HUES6 (cell line): ENCODE measurements at regions not wholly inside any gene's neighbourhood (a gene's known extent, or its start where the extent isn't known, plus 50 kb on each side); places are given as distances from the start of the nearest gene placed in this dataset.

Experiments used
- H3K27ac ChIP-seq: 2 replicates; pipeline ENCODE4 v1.7.0; 2013; ENCODE audit warnings: low read depth, mild to moderate bottlenecking, low read length, inconsistent platforms
- H3K27me3 ChIP-seq: 2 replicates; pipeline ENCODE4 v1.6.1; 2013; ENCODE audit warnings: low read length; ENCODE audit not compliant: control insufficient read depth, insufficient read depth
- H3K36me3 ChIP-seq: 2 replicates; pipeline ENCODE4 v1.6.1; 2013; ENCODE audit warnings: low read length; ENCODE audit not compliant: control insufficient read depth, insufficient read depth
- H3K4me1 ChIP-seq: 2 replicates; pipeline ENCODE4 v1.6.1; 2013; ENCODE audit warnings: low read length; ENCODE audit not compliant: control insufficient read depth, insufficient read depth
- H3K4me3 ChIP-seq: 2 replicates; pipeline ENCODE4 v1.5.1; 2013; ENCODE audit warnings: low read depth, low read length
- H3K9ac ChIP-seq: one replicate; pipeline ENCODE4 v1.6.1; 2013; ENCODE audit warnings: mild to moderate bottlenecking, low read length
- H3K9me3 ChIP-seq: 2 replicates; pipeline ENCODE4 v1.6.1; 2013; ENCODE audit warnings: low read depth, low read length; ENCODE audit not compliant: control insufficient read depth, insufficient read depth

GRCh38 chr2:7738596-7738995, 821.4 kb downstream of the RNF144A start:
- no peak overlapping the region for H3K27ac ChIP-seq
- no peak overlapping the region for H3K4me3 ChIP-seq

DNA sequence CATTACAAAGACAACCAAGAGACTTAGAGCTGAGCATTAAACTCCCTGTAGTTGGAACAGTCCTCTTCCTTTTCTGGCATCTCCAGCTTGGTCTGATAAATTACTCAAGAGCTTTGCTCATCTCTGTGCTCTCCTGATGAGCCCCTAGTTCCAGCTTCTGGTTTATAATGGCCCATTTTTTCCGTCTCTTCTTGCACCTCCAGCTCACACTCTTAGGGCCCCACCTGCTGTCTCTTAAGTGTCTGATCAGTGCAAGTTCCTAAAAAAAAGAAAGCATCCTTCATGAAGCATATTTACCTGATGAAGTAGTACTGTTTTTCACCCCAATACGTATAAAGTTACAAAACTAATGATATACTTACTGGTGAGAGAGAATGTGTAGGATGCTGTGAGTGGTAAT, 822.9 kb downstream of the RNF144A start:
- no peaks in the 10 kb centered on the region for H3K4me1 ChIP-seq
- H3K4me3 ChIP-seq: no peak overlapping the region
- no peak overlapping the region for H3K9ac ChIP-seq
- peaks cover 10% of the 10 kb centered on the region; the same call in 1 of the 2 replicates for H3K9me3 ChIP-seq
- no peak overlapping the region for H3K27ac ChIP-seq
- H3K27me3 ChIP-seq: no peaks in the 10 kb centered on the region
- H3K36me3 ChIP-seq: no peaks in the 10 kb centered on the region

More at GRCh38 chr2:7738596-7738995, 821.4 kb downstream of the RNF144A start:
- Histone ChIP-seq H3K9me3 (peaks cover 10% of the 10 kb centered on the region; the same call in 1 of the 2 replicates), H3K36me3 (no peaks in the 10 kb centered on the region), H3K9ac (no peak overlapping the region), H3K4me1 (no peaks in the 10 kb centered on the region), H3K27me3 (no peaks in the 10 kb centered on the region)

GRCh38 chr2:7742301-7742700, 825.1 kb downstream of the RNF144A start:
- Histone ChIP-seq H3K36me3 (no peaks in the 10 kb centered on the region), H3K27ac (no peak overlapping the region), H3K9ac (no peak overlapping the region), H3K27me3 (no peaks in the 10 kb centered on the region), H3K4me1 (no peaks in the 10 kb centered on the region), H3K9me3 (peaks cover 10% of the 10 kb centered on the region; the same call in 1 of the 2 replicates), H3K4me3 (no peak overlapping the region)

DNA sequence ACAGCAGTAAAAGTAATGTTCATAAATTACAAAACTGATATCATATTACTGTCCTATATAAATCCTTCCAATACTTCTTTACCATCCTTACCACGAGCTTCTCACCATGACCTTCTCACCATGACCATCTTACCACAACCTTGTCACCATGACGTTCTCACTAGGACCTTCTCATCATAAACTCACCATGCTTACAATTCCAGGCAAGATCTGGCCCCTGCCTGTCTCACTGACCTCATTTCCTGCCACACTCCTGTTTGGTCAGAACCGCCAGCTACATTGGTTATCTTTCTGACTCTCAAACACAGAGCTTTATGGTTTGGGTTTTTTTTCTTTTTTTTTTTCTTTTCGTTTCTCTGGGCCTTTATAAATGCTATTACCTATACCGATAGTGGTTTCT, 827.6 kb downstream of the RNF144A start:
- H3K36me3 ChIP-seq: no peaks in the 10 kb centered on the region
- peaks cover 3% of the 10 kb centered on the region; the same call in 1 of the 2 replicates for H3K4me1 ChIP-seq
- H3K4me3 ChIP-seq: no peak overlapping the region
- H3K9me3 ChIP-seq: peaks cover 10% of the 10 kb centered on the region; the same call in 1 of the 2 replicates
- H3K27me3 ChIP-seq: no peaks in the 10 kb centered on the region
- H3K9ac ChIP-seq: no peak overlapping the region
- no peak overlapping the region for H3K27ac ChIP-seq

GRCh38 chr2:7745369-7745768, 828.2 kb downstream of the RNF144A start:
- peaks cover 10% of the 10 kb centered on the region; the same call in 1 of the 2 replicates for H3K9me3 ChIP-seq

GRCh38 chr2:7748717-7749415, 831.7 kb downstream of the RNF144A start:
- Histone ChIP-seq H3K4me3 (no peak overlapping the region), H3K9ac (no peak overlapping the region), H3K9me3 (peaks cover 2% of the 10 kb centered on the region), H3K27ac (no peak overlapping the region), H3K4me1 (peaks cover 3% of the 10 kb centered on the region; the same call in 1 of the 2 replicates), H3K36me3 (no peaks in the 10 kb centered on the region), H3K27me3 (no peaks in the 10 kb centered on the region)

More at GRCh38 chr2:7745369-7745768, 828.2 kb downstream of the RNF144A start:
- Histone ChIP-seq H3K27me3 (no peaks in the 10 kb centered on the region), H3K9ac (no peak overlapping the region), H3K4me1 (peaks cover 3% of the 10 kb centered on the region; the same call in 1 of the 2 replicates), H3K27ac (no peak overlapping the region), H3K36me3 (no peaks in the 10 kb centered on the region), H3K4me3 (no peak overlapping the region)

GRCh38 chr2:7749895-7750559, 832.8 kb downstream of the RNF144A start:
- no peak overlapping the region for H3K27ac ChIP-seq
- H3K27me3 ChIP-seq: no peaks in the 10 kb centered on the region
- peaks cover 11% of the 10 kb centered on the region for H3K9me3 ChIP-seq
- peaks cover 3% of the 10 kb centered on the region; the same call in 1 of the 2 replicates for H3K4me1 ChIP-seq
- no peak overlapping the region for H3K9ac ChIP-seq
- no peaks in the 10 kb centered on the region for H3K36me3 ChIP-seq
- H3K4me3 ChIP-seq: no peak overlapping the region

- Histone ChIP-seq H3K4me1 (peaks cover 3% of the 10 kb centered on the region; the same call in 1 of the 2 replicates), H3K4me3 (no peak overlapping the region), H3K27me3 (no peaks in the 10 kb centered on the region), H3K9me3 (peaks cover 11% of the 10 kb centered on the region), H3K27ac (no peak overlapping the region), H3K36me3 (no peaks in the 10 kb centered on the region), H3K9ac (no peak overlapping the region)
Observed at GRCh38 chr2:7752291-7752690, 835.1 kb downstream of the RNF144A start.

- H3K27me3 ChIP-seq: no peaks in the 10 kb centered on the region
- no peak overlapping the region for H3K4me3 ChIP-seq
- peaks cover 3% of the 10 kb centered on the region; the same call in 1 of the 2 replicates for H3K4me1 ChIP-seq
- no peak overlapping the region for H3K9ac ChIP-seq
- H3K27ac ChIP-seq: no peak overlapping the region
- H3K36me3 ChIP-seq: no peaks in the 10 kb centered on the region
- peaks cover 11% of the 10 kb centered on the region for H3K9me3 ChIP-seq
Observed at GRCh38 chr2:7753777-7754176, 836.6 kb downstream of the RNF144A start.

- H3K4me3 ChIP-seq: no peak overlapping the region
- H3K27me3 ChIP-seq: no peaks in the 10 kb centered on the region
- H3K4me1 ChIP-seq: no peaks in the 10 kb centered on the region
- no peak overlapping the region for H3K9ac ChIP-seq
- no peak overlapping the region for H3K27ac ChIP-seq
- peaks cover 11% of the 10 kb centered on the region for H3K9me3 ChIP-seq
- no peaks in the 10 kb centered on the region for H3K36me3 ChIP-seq
Observed at GRCh38 chr2:7755879-7756278, 838.7 kb downstream of the RNF144A start.

DNA sequence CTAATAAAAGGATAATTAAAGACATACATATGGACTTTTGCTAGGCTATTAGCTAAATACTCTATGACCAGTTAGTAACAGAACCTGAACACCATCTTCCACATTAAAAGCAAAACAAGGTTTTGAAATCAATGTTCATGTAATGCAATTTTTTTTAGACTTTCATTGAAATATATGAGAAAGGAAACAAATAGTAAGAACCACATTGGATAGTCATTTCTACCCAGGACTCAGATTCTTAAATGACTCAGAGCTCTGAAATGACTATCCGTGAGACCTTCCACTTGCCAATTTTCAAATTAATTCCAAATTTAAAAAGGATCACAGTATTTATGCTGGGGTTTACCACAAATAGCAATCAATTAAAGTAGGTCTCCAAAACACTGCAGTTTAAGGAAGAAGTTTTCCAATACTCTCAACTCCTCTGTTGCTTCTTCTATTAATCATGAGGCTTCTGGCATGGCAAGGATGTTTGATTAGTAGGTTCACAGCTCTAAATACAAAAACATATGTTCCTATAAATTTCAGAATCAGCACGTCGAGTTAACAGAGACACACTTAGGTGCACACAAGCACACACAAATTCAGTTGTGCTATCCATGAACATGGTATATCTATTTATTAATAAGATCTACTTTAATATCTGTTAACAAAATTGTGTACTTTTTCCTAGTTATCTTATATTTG, 841.0 kb downstream of the RNF144A start:
- peaks cover 23% of the 10 kb centered on the region for H3K9me3 ChIP-seq
- H3K36me3 ChIP-seq: no peaks in the 10 kb centered on the region
- no peaks in the 10 kb centered on the region for H3K4me1 ChIP-seq
- no peak overlapping the region for H3K27ac ChIP-seq
- H3K4me3 ChIP-seq: no peak overlapping the region
- no peak overlapping the region for H3K9ac ChIP-seq
- no peaks in the 10 kb centered on the region for H3K27me3 ChIP-seq
